ENCODE measurements at regions not wholly inside any gene's neighbourhood (a gene's known extent, or its start where the extent isn't known, plus 50 kb on each side); places are given as distances from the start of the nearest gene placed in this dataset.

DNA sequence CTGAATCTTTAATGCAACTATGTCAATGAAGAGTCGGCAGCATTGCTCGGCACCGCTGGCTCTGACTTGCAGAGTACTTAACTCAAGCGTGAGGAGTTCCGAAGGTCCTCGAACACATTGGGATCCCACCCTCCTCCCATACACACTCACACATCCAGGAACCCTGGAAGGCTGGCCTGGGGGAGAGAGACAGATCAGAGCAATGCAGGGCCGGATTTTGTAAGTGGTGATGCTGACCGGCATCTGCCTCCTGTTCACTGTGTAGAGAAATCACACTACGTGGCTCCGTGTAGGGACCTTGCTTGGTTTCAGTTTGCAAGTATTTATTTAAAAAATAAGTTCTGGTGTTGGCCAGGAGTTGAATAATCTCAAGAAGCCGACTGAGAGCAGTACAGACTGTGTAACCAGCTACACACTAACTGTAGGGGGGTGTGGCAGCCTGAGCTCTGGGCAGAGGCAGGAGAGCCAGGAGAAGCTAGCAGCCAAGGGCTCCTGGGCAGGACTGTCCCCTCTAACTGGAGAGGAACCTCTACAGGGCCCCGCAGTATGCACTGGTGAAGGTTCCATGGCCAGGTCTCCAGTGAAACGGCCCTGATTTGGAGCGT is 190.2 kb upstream of the TNRC6C start:
- Mint-ChIP-seq H3K27ac (no peak overlapping the region), H3K36me3 (ENCODE audit: low read depth) (no peaks in the 10 kb centered on the region), H3K4me3 (no peak overlapping the region), H3K4me1 (ENCODE audit: low read depth) (peaks cover 10% of the 10 kb centered on the region), H3K9me3 (ENCODE audit: insufficient read depth) (no peaks in the 10 kb centered on the region), H3K27me3 (ENCODE audit: low read depth) (peaks cover 8% of the 10 kb centered on the region)
- DNase-seq (no peak), ATAC-seq (no peak)
- ChIA-PET CTCF (interaction anchor here (0.6 to 1.6 kb wide), 4 partner anchors 112 to 251 kb away, joined by 3 to 11 read pairs (median 4); no protein-coding TSS in a partner anchor), POLR2A (no interaction called here)

DNA sequence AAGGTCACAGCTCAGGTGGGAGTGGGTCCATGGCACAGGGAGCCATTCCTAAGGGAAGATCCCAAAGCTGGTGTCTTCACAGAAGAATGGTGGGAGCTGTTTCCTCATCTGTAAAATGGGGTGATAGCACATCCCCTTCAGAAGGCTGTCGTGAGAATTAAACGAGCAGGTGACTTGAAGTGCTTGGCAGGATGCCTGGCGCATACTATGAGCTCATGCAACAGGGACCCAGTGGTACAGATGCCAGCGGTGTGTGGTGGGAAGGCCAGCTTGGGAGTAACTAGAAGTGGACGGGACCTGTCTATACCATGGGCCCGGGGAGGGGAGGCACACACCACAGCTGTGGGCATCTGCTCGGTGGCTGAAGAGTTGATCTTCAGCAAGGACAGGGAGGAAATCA is 189.3 kb upstream of the TNRC6C start:
- Mint-ChIP-seq H3K27me3 (ENCODE audit: low read depth) (peaks cover 8% of the 10 kb centered on the region), H3K4me1 (ENCODE audit: low read depth) (peaks cover 10% of the 10 kb centered on the region), H3K27ac (no peak overlapping the region), H3K36me3 (ENCODE audit: low read depth) (no peaks in the 10 kb centered on the region), H3K9me3 (ENCODE audit: insufficient read depth) (no peaks in the 10 kb centered on the region), H3K4me3 (no peak overlapping the region)
- ATAC-seq = no peak
- POLR2A ChIA-PET = interaction anchor here (0.6 to 1.0 kb wide), 2 partner anchors 20 to 245 kb away, joined by 3 to 4 read pairs; no protein-coding TSS in a partner anchor
- no peak for DNase-seq
- CTCF ChIA-PET = interaction anchor here (0.6 to 1.6 kb wide), 4 partner anchors 112 to 250 kb away, joined by 3 to 11 read pairs (median 4); no protein-coding TSS in a partner anchor

DNA sequence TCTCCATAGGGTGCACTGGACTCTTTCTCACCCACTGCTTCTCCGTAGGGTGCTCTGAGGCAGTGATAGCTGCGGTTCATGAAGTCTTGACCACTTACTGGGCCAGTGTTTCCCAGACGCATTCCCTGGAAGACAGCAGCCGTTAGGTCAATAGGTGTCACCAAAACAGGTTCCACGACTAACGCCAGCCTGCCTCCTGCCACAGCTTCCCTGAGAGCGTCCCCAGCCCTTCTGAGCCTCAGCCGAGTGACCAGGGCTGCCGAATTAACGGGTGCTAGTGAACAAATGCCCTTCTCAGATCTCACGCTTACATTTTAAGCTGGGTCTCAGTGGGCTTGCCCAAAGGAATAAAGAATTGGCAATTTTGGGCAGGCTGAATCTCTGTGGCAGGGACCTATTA is 188.7 kb upstream of the TNRC6C start:
- no peaks in the 10 kb centered on the region for H3K36me3 Mint-ChIP-seq (ENCODE audit: low read depth)
- no peak overlapping the region for H3K4me3 Mint-ChIP-seq
- no peaks in the 10 kb centered on the region for H3K9me3 Mint-ChIP-seq (ENCODE audit: insufficient read depth)
- peaks cover 12% of the 10 kb centered on the region for H3K4me1 Mint-ChIP-seq (ENCODE audit: low read depth)
- ATAC-seq (no peak), DNase-seq (no peak)
- CTCF ChIA-PET = interaction anchor here (1.5 to 1.6 kb wide), 2 partner anchors 227 to 244 kb away, joined by 6 to 11 read pairs; no protein-coding TSS in a partner anchor
- POLR2A ChIA-PET = interaction anchor here (0.6 to 1.0 kb wide), 2 partner anchors 19 to 245 kb away, joined by 3 to 4 read pairs; no protein-coding TSS in a partner anchor
- H3K27me3 Mint-ChIP-seq (ENCODE audit: low read depth) = peaks cover 8% of the 10 kb centered on the region
- no peak overlapping the region for H3K27ac Mint-ChIP-seq

DNA sequence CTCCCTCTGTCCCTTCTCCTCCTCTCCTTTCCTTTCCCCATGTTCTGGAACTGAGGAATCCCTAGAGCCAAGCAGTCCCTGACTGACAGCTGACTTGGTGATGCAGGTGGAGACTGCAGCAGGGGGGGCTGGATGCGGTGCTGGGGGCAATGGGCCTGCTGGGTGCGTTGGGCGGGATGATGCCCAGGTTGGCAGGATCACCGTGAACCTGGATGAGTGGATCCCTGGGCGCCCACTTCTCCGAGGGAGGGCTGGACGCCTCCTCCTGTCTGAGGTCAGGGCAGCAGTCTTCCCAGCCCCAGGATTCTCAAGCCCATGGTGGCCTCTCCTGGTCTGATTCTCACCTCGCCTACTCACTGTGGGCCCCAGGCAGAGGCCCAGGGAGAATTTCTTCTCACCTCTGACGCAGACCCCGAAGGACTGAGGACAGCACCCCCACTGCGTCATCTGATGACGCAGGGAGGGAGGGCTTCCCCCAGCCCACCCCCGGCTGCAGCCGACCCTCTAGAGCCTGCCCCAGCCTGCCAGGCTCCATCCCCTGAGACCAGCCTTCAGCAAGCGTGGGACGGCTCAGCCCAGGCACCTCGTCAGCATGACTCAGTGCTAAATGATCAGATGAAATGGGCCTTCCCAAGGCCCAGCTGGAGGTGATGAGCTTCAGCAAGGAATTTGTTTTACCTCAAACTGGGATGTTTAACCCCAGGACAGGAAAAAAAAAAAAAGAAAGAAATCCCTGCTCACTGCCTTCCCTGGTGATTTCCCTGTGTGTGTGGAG is 188.0 kb upstream of the TNRC6C start:
- Mint-ChIP-seq H3K4me1 (ENCODE audit: low read depth) (peaks cover 17% of the 10 kb centered on the region), H3K27ac (no peak overlapping the region)

DNA sequence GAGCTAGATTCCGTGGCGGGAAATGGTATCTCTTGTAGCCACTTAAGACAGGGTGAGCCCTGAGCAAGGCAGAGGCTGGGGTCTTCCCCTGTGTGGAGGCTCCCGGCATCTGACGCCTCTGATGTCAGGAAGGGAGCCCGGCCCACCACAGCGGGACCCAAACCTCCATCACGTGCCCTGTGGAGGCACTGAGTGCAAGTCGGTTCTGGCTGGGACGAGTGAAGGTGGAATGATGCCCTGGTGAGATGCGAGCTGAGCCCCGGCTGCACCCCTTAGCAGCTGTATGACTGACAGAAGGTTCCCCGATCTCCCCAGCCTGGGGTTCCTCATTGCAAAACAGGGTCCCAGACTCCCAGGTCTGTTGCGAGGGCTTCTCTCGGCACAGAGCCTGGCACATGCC is 187.4 kb upstream of the TNRC6C start:
- Mint-ChIP-seq H3K4me1 (ENCODE audit: low read depth) (peaks cover 17% of the 10 kb centered on the region), H3K4me3 (no peak overlapping the region), H3K27ac (no peak overlapping the region)

More for the DNA sequence above, 188.0 kb upstream of the TNRC6C start:
- Mint-ChIP-seq H3K9me3 (ENCODE audit: insufficient read depth) (no peaks in the 10 kb centered on the region), H3K27me3 (ENCODE audit: low read depth) (peaks cover 2% of the 10 kb centered on the region), H3K4me3 (no peak overlapping the region), H3K36me3 (ENCODE audit: low read depth) (no peaks in the 10 kb centered on the region)
- ChIA-PET POLR2A (no interaction called here), CTCF (interaction anchor here (0.7 to 4.2 kb wide), 2 partner anchors 243 to 778 kb away, joined by 4 to 55 read pairs; no protein-coding TSS in a partner anchor)
- DNase-seq = no peak
- ATAC-seq = no peak

DNA sequence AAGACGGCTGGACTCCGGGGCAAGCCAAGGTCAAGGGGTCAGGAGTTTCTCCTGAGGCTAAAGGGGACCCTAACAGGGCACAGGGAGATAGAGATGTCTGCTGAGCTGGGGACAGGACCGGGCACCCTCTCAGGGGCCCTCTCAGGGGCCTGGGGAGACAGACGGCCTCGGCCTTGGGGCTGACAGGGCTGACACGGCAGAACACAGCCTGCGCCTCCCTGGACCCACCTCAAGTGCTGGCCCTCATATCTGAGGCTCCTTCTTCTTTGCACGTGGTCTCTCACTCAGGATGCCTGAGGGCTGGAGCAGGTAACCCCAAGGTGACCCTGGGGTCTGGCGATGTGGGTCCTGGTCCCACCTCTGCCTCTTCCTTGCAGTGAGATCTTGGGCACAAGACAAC is 186.9 kb upstream of the TNRC6C start:
- H3K4me1 Mint-ChIP-seq (ENCODE audit: low read depth) = peaks cover 17% of the 10 kb centered on the region
- no peaks in the 10 kb centered on the region for H3K9me3 Mint-ChIP-seq (ENCODE audit: insufficient read depth)
- peaks cover 2% of the 10 kb centered on the region for H3K27me3 Mint-ChIP-seq (ENCODE audit: low read depth)
- ATAC-seq (no peak), DNase-seq (no peak)
- H3K4me3 Mint-ChIP-seq = no peak overlapping the region
- ChIA-PET POLR2A (no interaction called here), CTCF (interaction anchor here (0.7 to 4.2 kb wide), 9 partner anchors 26 to 777 kb away, joined by 3 to 55 read pairs (median 3); no protein-coding TSS in a partner anchor)
- no peak overlapping the region for H3K27ac Mint-ChIP-seq
- H3K36me3 Mint-ChIP-seq (ENCODE audit: low read depth) = no peaks in the 10 kb centered on the region

More for the DNA sequence above, 187.4 kb upstream of the TNRC6C start:
- Mint-ChIP-seq H3K36me3 (ENCODE audit: low read depth) (no peaks in the 10 kb centered on the region), H3K27me3 (ENCODE audit: low read depth) (peaks cover 2% of the 10 kb centered on the region), H3K9me3 (ENCODE audit: insufficient read depth) (no peaks in the 10 kb centered on the region)
- ATAC-seq = no peak
- POLR2A ChIA-PET = no interaction called here
- DNase-seq = no peak
- CTCF ChIA-PET = interaction anchor here (0.7 to 4.2 kb wide), 3 partner anchors 242 to 777 kb away, joined by 4 to 55 read pairs (median 5); no protein-coding TSS in a partner anchor

DNA sequence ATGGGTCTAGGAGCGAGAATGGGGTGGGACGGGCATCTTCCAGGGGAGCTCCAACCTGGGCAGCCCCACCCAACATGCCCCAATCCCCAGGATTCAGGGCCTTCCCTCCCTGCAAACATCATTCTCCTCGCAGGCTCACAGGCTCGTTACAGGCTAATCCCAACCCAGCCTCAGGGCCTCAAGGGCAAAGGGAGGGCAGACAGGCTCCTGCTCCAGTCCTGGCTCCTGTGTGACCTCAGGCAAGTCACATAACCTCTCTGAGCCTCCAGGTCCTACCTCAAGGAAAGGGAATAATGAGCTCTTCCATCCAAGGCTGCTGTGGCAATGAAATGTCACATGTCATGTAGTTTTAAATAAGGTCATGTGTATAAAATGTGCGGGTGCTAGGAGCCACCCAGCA is 186.5 kb upstream of the TNRC6C start:
- Mint-ChIP-seq H3K36me3 (ENCODE audit: low read depth) (no peaks in the 10 kb centered on the region), H3K4me1 (ENCODE audit: low read depth) (peaks cover 17% of the 10 kb centered on the region), H3K9me3 (ENCODE audit: insufficient read depth) (no peaks in the 10 kb centered on the region), H3K27ac (peak overlapping the region; percentile 7), H3K4me3 (no peak overlapping the region), H3K27me3 (ENCODE audit: low read depth) (peaks cover 2% of the 10 kb centered on the region)
- ATAC-seq (no peak), DNase-seq (no peak)
- ChIA-PET POLR2A (no interaction called here), CTCF (interaction anchor here (0.7 to 4.2 kb wide), 8 partner anchors 26 to 248 kb away, joined by 3 to 55 read pairs (median 3); no protein-coding TSS in a partner anchor)

DNA sequence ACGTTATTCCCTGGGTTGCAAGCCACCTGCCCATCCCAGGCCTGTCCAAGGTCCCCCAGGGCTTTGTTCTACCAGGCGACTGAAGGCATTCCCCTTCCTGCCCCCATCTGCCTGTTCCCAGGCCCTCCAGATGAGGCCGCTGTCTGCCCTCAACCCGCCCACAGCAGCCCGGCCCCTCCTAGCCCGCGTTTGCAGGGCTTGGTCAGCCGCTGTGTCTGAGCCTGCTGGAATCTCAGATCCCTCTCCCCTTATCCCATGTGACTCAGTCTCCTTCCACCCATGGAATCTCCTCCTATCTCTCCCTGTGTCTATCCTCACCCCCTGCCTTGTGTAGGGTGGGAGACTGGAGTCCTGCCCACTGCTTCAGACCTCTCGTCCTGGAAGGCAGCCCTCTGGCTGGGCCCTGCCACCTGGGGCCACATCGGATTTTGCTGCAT is 186.0 kb upstream of the TNRC6C start:
- Mint-ChIP-seq H3K27me3 (ENCODE audit: low read depth) (no peaks in the 10 kb centered on the region), H3K36me3 (ENCODE audit: low read depth) (no peaks in the 10 kb centered on the region), H3K4me1 (ENCODE audit: low read depth) (peaks cover 17% of the 10 kb centered on the region), H3K9me3 (ENCODE audit: insufficient read depth) (no peaks in the 10 kb centered on the region), H3K4me3 (no peak overlapping the region), H3K27ac (peak overlapping the region; percentile 7)
- DNase-seq = peak; percentile 77
- ATAC-seq = peak; percentile 94
- POLR2A ChIA-PET = no interaction called here
- CTCF ChIA-PET = interaction anchor here (1.0 to 4.2 kb wide), 6 partner anchors 27 to 247 kb away, joined by 3 to 55 read pairs (median 4); no protein-coding TSS in a partner anchor

DNA sequence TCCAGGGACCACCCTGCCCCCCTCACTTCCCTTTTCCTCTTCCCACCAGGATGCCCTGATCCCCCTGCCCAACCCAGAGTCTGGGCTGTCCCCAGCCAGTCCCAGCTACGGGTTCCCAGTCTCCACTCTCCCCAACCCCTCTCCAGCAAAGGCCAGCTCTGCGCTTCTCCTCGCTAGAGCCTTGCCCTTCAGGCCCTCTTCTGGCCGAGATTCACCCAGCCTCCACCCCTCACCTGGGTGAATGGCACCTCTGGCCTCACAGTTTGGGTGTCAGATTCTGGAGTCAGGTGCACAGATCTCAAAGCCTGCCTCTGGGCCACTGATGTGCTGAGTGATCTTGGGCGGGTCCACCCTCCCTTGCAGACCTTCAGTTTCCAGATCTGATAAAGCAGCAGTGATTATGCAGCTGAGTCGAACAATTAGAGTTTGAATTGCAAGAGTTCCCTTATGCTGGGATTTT is 185.6 kb upstream of the TNRC6C start:
- Mint-ChIP-seq H3K27ac (no peak overlapping the region), H3K36me3 (ENCODE audit: low read depth) (no peaks in the 10 kb centered on the region), H3K4me1 (ENCODE audit: low read depth) (peaks cover 17% of the 10 kb centered on the region), H3K4me3 (no peak overlapping the region), H3K9me3 (ENCODE audit: insufficient read depth) (no peaks in the 10 kb centered on the region), H3K27me3 (ENCODE audit: low read depth) (no peaks in the 10 kb centered on the region)
- CTCF ChIA-PET = interaction anchor here (1.0 to 4.2 kb wide), 5 partner anchors 43 to 247 kb away, joined by 3 to 55 read pairs (median 4); no protein-coding TSS in a partner anchor
- ATAC-seq = no peak
- DNase-seq = no peak
- POLR2A ChIA-PET = no interaction called here

DNA sequence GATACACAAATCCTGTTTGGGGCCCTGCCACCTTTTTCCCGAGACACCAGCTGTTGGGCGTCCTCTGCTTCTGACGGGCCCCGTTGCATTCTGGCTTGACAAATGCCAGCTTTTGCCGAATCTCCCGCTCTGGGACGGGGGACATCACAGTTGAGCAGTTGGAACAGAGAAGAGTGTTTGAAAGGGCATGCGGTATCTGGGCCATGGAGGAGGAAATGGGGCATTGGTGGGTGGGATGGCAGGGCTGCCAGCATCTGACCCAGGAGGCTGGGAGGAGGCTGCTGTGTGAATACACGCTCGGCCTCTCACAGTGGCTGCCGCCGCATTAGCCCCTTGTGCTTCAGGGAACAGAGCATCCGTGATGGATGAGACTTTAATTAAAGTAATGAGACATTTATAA is 184.3 kb upstream of the TNRC6C start:
- ChIA-PET POLR2A (no interaction called here), CTCF (interaction anchor here (1.1 to 4.2 kb wide), 6 partner anchors 10 to 246 kb away, joined by 3 to 55 read pairs (median 3); no protein-coding TSS in a partner anchor)
- Mint-ChIP-seq H3K9me3 (ENCODE audit: insufficient read depth) (no peaks in the 10 kb centered on the region), H3K4me3 (no peak overlapping the region), H3K27ac (no peak overlapping the region), H3K36me3 (ENCODE audit: low read depth) (no peaks in the 10 kb centered on the region), H3K27me3 (ENCODE audit: low read depth) (no peaks in the 10 kb centered on the region), H3K4me1 (ENCODE audit: low read depth) (peaks cover 17% of the 10 kb centered on the region)
- ATAC-seq (no peak), DNase-seq (no peak)

DNA sequence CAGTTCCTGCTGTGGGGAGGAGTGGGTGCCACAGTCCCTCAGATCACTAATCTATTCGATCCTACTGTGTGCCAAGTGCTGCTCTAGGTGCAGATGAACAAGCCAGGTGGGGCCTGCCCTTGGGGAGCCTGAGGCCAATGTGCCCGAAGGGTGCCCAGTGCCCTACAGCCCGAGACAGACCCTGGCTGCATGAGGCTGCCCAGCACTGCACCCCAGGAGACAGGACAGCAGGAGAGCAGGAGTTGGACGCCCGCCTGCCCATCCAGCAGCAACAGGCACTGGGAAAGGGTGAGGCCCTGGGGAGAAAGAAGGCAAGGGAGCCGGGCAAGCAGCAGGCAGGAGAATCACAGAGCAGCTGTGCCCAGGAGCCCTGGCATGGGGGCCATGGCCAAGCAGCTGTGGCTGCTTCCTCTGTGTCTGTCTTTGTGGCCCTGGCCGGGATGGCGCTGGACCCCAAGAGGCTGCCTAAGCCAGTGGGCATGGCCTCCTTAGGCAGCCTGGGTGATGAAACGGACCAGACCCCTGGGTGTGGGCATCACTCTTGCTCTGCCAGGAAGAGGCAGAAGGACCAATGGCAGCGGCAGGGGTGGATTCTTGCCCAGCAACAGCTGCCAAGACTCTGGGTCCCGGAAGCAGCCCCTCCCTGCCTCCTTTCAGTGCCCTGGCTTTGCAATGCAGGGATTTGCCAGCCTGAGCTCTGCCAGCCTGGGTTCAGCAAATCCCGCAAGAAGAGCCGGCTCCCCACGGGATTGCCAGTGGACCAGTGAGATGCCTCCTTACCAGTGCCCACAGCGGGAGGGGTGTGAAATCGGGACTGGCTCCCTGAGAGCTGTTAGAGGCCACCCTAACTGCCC is 179.6 kb upstream of the TNRC6C start:
- Mint-ChIP-seq H3K4me1 (ENCODE audit: low read depth) (peaks cover 10% of the 10 kb centered on the region), H3K4me3 (no peak overlapping the region), H3K27ac (no peak overlapping the region), H3K9me3 (ENCODE audit: insufficient read depth) (no peaks in the 10 kb centered on the region), H3K36me3 (ENCODE audit: low read depth) (no peaks in the 10 kb centered on the region), H3K27me3 (ENCODE audit: low read depth) (no peaks in the 10 kb centered on the region)
- DNase-seq (no peak), ATAC-seq (no peak)
- ChIA-PET CTCF (no interaction called here), POLR2A (no interaction called here)

Data from activated CD8-positive, alpha-beta T cell treated with anti-CD3 and anti-CD28 coated beads, Interleukin-2, amount 10 ng/mL, durations not matched to agents 7 days and 5 days (primary cell).